ENCODE measurements at regions not wholly inside any gene's neighbourhood (a gene's known extent, or its start where the extent isn't known, plus 50 kb on each side); places are given as distances from the start of the nearest gene placed in this dataset.
A peak's percentile ranks its signal among the peaks of the same experiment; 100 is the strongest.
"Not testable (repeated sequence)": the region's sequence is repeated elsewhere in the genome, so short reads cannot be mapped to it uniquely, and the experiment has no call there.

DNA sequence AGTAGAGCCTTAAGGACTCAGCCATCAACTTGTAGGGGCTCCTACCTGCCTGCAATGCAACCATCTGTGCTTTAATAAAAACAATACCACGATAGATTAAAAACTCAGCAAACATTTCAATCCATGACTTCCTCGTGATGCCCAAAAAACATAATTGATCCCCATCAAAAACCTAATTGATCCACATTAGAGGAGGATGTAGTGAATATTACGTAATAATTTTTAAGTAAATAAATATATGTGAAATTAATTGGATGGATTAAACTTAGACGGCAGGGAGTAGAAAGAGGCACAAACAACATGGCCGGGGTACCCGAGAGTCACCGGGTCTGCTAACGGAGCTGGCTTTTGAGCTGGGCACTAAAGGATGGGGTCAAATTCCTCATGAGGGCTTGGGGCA, 87.3 kb downstream of the ARL4C start:
- DNase-seq (ENCODE audit: low read depth in 2 of 2): no peak

DNA sequence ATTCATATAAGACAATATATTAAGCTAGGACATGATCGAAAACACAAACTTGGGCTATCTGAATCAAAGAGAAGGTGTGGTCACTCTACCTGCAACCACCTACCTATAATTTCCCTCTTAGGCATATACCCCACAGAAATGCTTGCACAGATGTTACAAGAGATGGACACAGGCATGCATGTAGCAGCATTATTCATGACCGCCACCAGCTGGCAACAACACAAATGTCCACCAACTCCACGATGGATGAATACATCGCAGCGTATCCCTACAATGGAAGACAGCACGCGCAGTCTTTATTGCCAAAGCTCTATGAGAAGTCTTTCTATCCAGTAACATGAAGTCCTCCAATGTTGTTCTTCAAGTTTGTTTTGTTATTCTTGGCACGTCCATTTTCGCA, 90.8 kb downstream of the ARL4C start:
- no peak for DNase-seq (ENCODE audit: low read depth in 2 of 2)

DNA sequence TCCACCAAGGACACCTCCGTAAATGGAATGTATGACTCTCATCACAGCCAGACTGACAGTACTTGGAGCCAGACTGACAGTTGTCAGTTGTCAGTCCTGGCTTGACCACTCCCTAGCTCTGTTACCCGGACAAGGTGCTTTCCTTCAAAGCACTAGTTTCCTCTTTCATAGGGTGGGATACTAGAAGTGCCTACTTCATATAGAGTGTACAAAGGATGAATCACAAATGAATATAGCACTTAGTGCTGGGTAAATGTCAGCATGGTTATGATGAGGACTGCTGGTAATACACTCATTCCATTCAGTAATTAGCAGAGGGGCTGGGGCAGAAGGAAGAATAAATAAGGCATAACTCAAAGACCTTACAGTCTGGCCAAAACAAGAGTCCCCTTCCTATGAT, 91.4 kb downstream of the ARL4C start:
- DNase-seq (ENCODE audit: low read depth in 2 of 2): no peak

DNA sequence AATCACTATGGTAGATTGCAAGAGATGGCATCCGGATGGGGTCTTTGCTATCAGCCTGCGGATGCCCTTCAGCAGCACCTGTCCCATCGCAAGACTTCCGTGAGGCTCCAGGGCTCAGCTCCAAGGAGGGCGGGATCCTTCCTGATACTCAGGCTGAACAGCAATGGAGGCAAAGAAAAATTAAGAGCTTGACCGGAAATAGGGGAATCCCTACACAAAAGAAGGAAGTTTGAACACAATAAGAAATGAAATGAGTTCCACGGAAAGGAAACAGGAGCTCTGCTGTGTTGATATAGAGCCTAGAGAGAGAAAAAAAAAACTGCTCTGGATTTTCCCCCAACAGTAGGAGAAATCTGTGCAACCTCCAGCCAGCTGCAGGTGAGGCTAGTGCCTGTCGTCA, 91.9 kb downstream of the ARL4C start:
- DNase-seq (ENCODE audit: low read depth in 2 of 2): peak in 1 of 2 donors; percentile 78

DNA sequence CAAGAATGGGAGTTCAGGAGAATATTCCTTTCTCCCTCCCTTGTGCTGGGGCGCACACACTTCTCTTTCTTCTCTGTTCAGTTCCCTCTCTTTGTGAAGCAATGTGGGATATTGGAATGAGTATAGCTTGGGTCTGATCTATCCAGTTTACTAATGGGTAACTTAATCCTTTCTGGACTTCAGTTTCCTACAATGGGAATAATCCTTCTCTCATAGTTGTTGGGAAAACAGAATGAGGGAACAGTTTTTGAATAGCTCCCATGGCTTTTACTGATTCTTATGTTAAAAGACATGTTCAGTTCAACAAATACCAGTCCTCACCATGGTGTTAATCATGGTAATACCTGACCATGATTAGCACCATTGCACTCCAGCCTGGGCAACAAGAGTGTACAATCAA, 93.1 kb downstream of the ARL4C start:
- DNase-seq (ENCODE audit: low read depth in 2 of 2): no peak

DNA sequence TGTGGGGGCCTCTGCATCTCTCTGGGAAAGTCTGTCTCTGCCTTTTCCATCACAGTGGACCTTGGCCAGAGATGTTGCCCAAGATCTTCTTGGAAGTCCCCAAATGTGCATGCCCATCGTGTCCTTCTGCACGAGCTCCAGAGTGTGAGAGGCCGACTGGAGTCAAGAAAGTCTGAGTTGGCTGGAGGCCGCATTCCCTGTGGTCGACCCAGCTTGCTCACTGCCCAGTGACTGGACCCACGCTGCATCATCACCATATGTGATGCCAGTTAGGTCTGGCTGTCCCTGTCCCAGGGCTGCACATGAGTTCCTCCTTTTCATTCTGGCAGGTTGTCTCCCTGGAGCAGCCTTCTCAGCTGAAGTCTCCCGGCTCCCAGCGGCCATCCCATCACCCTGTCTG, 93.8 kb downstream of the ARL4C start:
- no peak for DNase-seq (ENCODE audit: low read depth in 2 of 2)

DNA sequence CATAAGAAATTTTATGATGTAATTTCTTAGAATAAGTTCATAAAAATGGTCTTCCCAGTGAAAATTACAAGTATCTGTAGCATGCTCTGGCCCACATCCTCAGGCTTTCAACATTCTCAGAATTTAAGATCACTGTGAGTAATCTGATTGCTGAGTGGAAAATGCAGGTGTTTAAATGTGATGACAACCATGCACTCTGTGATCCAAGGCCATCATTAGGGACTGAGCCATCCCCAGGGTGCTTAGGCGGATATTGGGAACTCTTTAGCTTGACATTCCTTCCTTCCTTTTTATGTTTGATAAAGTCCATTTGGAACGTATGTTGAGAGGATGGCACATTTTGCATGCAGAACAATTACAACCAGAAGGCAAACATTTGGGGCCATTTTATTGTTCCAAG, 95.5 kb downstream of the ARL4C start:
- no peak for DNase-seq (ENCODE audit: low read depth in 2 of 2)

DNA sequence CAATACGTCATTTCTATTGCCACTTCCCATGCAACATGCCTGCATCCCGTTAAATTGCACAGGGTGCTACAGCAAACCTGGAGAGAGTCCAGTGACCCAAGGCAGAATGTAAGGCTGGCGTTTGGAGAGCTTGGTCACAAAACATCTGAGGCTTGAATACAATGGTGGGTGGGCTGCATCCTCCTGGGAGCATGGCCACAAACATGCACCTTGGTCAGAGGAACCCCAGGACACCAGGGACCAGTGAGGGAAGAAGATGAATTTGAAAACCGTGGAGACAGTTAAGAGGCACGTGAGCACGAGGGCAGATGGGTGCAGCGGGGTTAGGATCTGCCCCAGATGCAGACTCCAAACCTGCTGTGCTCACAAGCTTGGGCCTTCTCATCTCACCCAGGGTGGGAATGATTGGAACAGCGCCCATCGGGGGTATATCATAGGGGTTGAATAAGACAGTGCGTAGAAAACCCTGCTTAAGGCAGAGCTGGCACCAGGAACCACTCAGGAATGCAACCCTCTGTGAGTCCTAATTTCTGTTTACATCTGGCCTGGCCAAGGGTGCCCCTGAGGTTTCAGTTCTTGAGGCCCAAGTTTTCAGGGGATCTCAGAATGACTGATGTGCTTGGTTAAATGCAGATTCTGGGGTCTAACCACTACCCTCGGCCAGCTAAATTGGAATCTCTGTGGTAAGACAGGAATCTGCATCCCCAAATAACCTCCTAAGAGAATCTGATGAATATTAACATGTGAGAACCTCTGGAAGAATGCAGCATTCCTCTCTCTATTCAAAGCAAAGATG, 97.2 kb downstream of the ARL4C start:
- no peak for DNase-seq (ENCODE audit: low read depth in 2 of 2)

DNA sequence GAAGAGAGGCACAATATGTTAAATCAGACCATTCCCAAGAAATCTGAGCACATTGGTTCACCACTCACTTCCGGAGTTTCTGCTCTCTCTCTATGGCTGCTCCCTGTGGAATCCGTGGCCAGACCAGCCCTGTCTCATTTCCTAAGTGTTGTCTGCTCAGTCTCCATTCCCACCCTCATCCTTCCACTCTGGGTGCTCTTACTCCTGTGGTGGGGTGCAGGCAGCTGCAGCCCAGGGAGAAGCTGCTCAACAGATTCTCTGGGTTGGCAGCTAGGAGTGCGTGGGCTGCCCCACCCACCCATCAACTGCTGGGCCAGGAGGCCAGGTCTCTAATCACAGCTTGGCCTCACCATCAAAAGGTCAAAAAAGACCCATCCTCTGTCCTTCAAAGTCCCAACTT, 98.3 kb downstream of the ARL4C start:
- no peak for DNase-seq (ENCODE audit: low read depth in 2 of 2)

DNA sequence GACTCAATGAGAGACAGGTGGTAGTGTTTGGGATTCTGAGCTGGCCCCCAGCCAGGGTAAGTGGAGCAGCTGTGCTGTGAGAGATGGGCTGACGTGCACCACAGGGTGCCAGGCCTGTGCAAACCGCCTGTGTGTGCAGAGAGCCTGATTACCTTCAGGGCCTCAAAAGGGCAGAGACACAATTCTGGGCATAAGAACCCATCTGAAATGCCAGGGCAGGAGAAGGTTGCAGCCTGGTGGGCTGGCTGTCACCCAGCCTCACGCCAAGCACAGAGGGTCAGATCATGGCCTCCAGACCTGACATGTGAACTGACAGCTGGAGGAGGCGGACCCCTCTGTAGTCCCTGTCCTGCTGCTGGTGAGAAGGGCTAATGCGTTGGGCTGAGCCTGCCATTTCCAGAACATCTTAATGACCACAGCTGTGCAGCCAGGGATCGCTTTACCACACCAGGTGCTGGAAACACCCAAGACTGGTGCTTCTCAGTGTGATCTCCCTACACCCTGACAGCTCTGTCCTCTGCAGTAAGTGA, 100.9 kb downstream of the ARL4C start:
- no peak for DNase-seq (ENCODE audit: low read depth in 2 of 2)

DNA sequence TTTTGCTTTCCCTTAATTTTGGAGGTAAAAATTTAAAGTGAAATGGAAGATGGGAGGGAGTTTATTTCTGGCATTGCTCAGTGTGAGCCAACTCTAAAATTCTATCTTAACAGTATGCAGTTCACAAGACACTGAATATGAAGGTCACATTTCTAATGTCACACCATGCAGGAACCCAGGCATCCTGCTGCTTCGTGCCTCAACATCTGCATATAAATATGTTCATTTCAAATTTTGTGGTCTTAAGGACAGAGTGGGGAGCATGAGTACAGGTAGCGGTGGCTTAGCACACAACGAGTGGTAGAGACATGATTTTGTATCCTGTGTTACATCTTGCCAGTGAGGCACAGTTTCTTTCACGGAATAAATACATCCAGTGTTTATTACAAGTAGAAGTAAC, 102.4 kb downstream of the ARL4C start:
- no peak for DNase-seq (ENCODE audit: low read depth in 2 of 2)

DNA sequence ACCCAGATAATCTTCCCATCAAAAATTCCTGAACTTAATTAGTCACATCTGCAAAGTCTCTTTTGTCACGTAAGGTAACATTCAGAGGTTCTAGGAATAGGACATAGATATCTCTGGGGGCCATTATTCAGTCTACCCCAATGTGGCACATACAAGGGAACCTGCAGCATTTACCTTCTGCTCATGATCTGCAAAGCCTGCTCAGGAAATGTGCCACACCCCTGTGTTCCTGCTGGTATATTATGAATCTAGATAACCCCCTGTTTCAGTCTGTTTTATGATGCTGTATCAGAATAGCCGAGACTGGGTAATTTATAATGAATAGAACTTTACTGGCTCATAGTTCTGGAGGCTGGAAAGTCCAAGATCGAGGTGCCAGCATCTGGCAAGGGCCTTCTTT, 103.5 kb downstream of the ARL4C start:
- DNase-seq (ENCODE audit: low read depth in 2 of 2): no peak

DNA sequence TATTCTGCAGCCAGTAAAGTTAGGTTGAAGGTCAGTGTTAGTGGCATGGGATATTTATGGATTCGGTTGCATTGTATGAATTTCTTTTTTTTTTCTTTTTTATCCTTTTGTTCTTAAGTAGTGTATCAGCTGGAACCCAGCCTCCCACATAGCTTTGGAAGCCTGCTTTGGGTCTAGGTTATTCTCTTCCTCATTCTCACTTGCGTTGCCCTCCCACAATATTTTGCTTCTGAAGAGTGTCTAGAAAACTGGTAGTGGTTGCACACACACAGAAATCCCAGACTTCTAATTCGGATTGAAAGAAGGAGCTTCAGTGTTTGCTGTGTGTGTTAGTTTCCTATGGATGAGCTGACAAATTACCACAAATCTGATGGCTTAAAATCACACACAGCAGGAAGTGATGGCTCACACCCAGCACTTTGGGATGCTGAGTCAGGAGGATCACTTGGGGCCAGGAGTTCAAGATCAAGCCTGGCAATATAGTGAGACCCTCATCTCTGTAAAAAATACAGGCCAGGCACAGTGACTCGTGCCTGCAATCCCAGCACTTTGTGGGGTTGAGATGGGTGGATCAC, 104.8 kb downstream of the ARL4C start:
- DNase-seq (ENCODE audit: low read depth in 2 of 2): no peak

DNA sequence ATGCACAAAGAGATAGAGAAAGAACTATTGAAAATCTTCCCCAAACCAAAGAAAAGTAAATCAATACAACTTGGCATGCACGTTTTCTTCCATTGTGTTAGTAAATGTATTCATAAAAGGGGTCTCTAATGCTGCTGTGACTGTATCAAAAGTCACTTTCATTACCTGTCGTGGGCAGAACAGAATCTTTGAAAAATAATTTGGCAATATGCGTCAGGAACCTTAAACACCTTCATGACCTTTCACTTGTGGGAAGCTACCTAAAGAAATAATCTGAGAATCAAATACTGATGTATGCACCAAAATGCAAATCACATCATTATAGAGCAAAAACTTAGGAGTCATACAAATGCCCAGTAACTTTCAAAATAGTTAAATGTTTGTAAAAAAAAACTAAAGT, 105.3 kb downstream of the ARL4C start:
- no peak for DNase-seq (ENCODE audit: low read depth in 2 of 2)

DNA sequence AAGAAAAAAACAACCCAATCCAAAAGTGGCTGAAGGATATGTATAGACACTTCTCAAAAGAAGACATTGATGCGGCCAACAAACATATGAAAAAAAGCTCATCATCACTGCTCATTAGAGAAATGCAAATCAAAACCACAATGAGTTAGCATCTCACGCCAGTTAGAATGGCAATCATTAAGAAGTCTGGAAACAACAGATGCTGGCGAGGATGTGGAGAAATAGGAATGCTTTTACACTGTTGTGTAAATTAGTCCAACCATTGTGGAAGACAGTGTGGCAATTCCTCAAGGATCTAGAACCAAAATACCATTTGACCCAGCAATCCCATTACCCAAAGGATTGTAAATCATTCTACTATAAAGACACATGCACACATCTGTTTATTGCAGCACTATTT, 107.2 kb downstream of the ARL4C start:
- DNase-seq (ENCODE audit: low read depth in 2 of 2): not testable (repeated sequence)

DNA sequence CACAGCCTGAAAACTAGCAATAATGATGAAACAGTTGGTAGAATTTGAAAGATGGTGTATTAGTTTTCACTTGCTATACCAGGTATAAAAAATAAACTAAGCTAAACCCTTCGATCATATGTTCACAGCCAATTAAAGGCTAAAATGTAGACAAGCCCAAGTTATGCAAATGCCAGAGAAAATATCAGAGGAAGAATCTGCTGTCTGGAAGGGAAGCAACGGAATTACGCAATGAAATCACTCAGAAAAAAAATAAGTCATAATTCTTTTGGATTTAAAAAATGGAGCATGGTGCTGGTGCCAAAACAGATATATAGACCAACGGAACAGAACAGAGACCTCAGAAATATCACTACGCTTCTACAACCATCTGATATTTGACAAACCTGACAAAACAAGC, 108.3 kb downstream of the ARL4C start:
- no peak for DNase-seq (ENCODE audit: low read depth in 2 of 2)

DNA sequence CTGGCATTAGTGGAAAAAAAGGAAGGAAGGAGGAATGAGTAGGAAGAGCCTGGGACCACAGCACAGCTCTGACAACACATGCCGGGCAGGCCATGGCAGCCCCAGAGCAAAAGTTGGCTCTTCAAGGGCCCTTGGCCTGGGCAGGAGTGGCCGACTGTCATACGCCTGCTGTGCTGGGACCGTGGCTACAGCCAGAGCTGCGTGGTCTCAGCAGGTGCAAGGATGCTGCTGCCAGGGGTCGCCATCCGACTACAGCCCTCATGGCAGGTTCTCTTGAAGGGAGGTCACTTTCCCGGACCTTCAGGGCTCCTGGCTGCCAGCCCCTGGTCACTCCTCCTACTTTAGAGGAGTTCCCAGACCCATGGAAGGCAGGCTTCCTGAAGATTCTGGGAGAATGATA, 109.9 kb downstream of the ARL4C start:
- DNase-seq (ENCODE audit: low read depth in 2 of 2): no peak

DNA sequence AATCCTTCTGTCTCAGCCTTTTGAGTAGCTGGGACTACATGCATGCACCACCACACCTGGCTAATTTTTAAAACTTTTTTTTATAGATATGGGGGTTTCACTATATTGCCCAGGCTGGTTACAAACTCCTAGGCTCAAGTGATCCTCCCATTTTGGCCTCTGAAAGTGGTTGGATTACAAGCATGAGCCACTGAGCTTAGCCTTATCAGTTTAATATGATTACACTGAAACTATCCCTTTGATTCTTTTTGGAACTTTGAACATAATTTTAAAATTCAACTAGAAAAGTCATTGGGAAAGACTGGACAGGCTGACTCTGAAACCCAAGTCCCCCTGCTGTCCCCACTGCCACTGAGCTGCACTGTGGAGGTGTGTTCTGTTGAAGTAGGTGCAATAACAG, 114.8 kb downstream of the ARL4C start:
- DNase-seq (ENCODE audit: low read depth in 2 of 2): no peak

DNA sequence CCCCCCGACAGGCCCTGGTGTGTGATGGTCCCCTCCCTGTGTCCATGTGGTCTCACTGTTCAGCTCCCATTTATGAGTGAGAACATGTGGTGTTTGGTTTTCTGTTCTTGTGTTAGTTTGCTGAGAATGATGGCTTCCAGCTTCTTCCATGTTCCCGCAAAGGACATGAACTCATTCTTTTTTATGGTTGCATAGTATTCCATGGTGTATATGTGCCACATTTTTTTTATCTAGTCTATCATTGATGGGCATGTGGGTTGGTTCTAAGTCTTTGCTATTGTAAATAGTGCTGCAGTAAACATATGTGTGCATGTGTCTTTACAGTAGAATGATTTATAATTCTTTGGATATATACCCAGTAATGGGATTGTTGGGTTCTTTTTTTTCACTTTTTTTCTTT, 117.9 kb downstream of the ARL4C start:
- not testable (repeated sequence) for DNase-seq (ENCODE audit: low read depth in 2 of 2)

DNA sequence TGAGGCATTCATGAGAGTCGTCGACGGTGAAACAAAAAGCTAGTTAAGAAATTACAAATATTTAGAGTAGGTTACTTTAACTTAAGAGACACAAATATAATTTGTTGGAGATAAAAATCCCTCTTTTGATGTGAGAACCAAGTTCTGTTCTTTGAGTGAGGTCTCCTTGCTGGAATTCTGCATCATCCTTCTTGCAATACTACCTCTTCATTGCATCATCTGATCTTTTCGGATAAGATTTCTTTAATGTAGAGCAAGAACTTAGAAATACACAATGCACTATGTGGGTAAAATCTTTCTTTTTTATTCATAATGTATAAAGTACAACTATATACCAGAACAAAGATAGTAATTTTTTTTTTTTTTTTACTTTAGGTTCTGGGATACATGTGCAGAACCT, 118.4 kb downstream of the ARL4C start:
- DNase-seq (ENCODE audit: low read depth in 2 of 2): no peak

DNA sequence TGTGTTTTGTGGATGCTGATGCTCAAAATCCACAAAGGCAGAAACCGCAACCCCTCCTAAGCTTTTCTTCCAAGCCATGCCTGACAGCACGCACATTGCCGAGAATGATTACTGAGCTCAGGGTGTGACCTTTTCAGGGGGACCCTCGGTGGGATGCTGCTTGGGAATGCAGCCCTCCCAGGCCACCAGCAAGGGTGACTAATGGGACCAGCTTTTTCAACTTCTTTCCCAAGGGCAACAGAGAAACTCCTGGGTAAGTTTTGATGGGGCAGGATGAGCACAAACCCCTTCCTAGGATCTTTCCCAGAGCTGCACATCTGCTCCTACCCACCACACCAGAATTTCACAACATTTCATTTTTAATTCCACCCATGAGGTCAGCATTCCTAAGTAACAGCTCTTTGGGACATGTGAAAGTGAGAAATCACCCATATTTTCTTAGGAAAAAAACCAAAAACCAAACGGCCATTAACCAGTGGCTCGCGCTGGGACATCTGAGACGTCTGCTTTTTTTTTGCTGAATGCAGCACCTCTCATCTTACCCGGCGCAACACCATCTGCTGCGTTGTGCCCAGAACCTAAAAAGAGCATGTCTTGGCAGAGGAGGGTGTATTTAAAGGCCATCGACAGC, 119.0 kb downstream of the ARL4C start:
- DNase-seq (ENCODE audit: low read depth in 2 of 2): no peak

DNA sequence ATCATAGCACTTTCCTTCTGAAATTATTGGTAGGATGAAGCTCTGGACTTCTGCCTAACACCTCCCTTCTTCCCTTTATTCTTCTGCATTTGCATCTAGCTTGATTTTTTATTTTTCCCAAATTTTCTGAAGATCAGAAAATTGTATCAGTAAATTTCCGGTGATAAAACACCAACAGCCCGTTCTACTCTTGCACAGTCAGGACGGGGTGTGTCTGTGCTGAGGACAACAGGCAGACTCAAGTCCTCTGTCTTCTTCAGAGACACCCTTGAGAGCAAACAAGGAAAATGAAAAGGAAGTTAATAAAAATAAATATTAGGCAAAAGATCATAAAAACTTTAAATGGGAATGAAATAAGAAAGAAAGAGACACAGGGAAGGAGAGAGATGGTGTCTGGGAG, 120.7 kb downstream of the ARL4C start:
- no peak for DNase-seq (ENCODE audit: low read depth in 2 of 2)

All from dermis microvascular lymphatic vessel endothelial cell (primary cell).